ENCODE measurements at regions not wholly inside any gene's neighbourhood (a gene's known extent, or its start where the extent isn't known, plus 50 kb on each side); places are given as distances from the start of the nearest gene placed in this dataset.

DNA sequence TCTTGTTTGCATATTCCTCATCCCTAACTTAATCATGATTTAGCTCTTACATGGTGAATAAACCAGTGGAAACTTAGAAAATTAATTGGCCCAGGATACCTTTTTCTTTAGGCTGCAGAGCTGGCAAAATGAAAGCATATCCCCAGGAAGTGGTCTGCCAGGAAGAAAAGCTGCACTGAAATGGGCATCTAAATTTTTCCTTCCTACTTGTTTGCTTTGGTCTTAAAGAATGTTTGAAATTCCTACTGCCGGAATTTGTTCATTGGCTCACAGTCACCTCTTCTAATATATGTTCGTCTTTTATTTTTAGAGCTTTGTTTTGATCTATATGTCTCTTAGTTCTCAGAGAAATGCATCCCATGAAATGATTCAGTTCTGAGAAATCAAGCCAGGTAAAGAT, 113.2 kb upstream of the ELL2 start:
- DNase-seq (ENCODE audit: low spot score in 2 of 2), result no peak
- no peak overlapping the region for H3K27ac Mint-ChIP-seq
- H3K4me3 Mint-ChIP-seq, result no peak overlapping the region

DNA sequence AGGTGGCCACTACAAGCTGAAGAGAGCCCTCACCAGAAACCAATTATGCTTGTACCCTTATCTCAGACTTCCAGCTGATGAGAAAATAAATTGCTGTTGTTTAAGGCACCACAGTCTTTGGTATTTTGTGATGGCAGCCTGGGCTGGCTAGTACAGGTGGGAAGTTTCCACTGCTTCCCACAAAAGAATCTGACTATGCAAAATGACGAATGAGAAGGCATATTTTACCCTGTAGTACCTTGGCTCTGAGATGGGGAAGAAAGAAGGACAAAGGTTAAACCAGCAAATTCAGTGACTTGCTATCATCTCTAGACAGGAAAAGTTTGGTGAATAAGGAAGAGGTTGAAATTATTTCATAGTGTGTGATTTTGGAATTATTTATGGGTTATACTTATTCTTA, 112.8 kb upstream of the ELL2 start:
- ATAC-seq (ENCODE audit: low read depth) (no peak), DNase-seq (ENCODE audit: low spot score in 2 of 2) (no peak)
- Mint-ChIP-seq H3K9me3 (no peaks in the 10 kb centered on the region), H3K27me3 (no peaks in the 10 kb centered on the region), H3K4me1 (no peaks in the 10 kb centered on the region), H3K4me3 (no peak overlapping the region), H3K36me3 (no peaks in the 10 kb centered on the region), H3K27ac (no peak overlapping the region)

More for the DNA sequence above, 113.2 kb upstream of the ELL2 start:
- Mint-ChIP-seq H3K27me3 (no peaks in the 10 kb centered on the region), H3K4me1 (no peaks in the 10 kb centered on the region), H3K36me3 (no peaks in the 10 kb centered on the region), H3K9me3 (no peaks in the 10 kb centered on the region)
- ATAC-seq (ENCODE audit: low read depth), result no peak

DNA sequence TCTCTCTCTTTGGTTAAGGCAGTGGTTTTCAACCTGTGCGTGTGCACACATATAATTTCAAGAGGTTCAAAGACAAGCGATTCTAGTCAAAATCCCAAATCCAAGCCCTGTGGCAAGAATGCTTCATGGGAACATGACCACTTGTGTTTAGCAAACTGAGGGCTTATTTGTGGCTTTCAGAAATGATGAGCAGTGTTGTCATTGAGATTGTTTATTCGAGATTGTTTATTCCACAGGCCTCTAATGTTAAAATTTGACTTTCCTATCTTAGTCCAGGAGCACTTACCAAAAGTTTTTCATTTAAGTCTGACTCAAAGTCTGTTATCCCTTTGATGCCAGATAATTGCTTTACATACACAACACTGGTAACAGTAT, 111.1 kb upstream of the ELL2 start:
- Mint-ChIP-seq H3K4me3 (no peak overlapping the region), H3K27ac (no peak overlapping the region), H3K27me3 (no peaks in the 10 kb centered on the region), H3K4me1 (no peaks in the 10 kb centered on the region), H3K36me3 (no peaks in the 10 kb centered on the region), H3K9me3 (no peaks in the 10 kb centered on the region)
- ATAC-seq (ENCODE audit: low read depth) (no peak), DNase-seq (ENCODE audit: low spot score in 2 of 2) (no peak)

DNA sequence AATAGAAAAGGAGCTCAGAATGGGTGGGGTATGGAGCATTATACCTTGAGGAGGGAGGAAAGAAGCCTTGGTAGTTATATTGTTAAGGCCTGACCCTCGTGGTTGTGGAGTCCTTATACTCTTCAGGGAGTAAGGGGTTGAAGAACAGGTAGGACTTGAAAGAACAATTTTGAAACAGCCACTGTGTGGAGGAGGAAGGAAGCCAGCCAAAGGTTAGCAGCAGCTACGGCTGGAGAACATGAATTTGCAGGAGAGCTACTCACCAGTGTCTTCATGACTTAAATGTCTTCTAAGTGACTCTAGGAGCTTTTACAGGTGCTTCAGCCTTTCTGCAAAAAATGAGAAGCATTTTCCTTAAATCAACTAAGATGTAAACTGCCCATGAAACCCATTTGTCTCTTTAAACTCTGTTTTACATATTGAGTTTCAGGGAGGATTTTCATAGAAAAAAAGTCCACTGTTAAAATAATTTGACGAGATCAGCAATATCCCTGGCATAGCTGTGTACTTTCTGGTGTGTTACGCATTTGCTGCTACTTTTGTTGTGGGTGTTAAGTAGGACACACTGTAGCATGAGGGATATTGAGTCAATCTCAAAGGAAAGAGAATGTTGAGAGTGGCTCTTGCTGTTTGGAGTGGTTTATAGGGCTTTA, 110.6 kb upstream of the ELL2 start:
- ATAC-seq (ENCODE audit: low read depth), result no peak
- H3K4me3 Mint-ChIP-seq, result no peak overlapping the region
- H3K4me1 Mint-ChIP-seq, result no peaks in the 10 kb centered on the region
- H3K36me3 Mint-ChIP-seq, result no peaks in the 10 kb centered on the region
- no peak for DNase-seq (ENCODE audit: low spot score in 2 of 2)
- no peaks in the 10 kb centered on the region for H3K9me3 Mint-ChIP-seq
- H3K27ac Mint-ChIP-seq, result no peak overlapping the region
- H3K27me3 Mint-ChIP-seq, result no peaks in the 10 kb centered on the region

DNA sequence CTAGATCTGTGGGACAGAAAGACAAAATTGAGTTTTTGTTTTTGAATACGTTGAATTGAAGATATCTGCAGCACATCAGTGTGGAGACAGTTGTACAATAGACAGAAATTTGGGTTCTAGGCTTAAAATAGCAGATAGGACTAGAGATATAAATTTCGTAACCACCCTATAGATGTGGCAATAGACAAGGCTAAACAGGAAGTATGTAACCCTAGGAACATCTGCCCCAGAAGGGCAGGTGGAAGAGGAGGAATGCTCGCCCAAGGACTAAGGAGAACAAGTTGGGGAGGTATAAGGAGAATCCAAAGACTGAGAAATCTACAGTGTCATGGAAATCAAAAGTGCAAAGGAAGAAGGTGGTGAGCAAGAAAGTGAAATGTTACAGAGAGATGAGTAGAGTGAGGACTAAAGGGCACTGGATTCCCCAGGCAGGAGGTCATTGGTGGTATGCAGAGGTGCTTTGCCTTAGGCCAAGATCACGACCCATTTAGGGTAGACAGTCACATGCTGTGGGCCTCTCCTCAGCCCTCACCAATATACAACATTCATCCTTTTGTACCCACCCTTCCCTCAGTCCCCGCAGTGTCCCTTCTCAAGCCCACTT, 109.1 kb upstream of the ELL2 start:
- ATAC-seq (ENCODE audit: low read depth) (no peak), DNase-seq (ENCODE audit: low spot score in 2 of 2) (no peak)
- Mint-ChIP-seq H3K4me1 (no peaks in the 10 kb centered on the region), H3K9me3 (no peaks in the 10 kb centered on the region), H3K4me3 (no peak overlapping the region), H3K36me3 (no peaks in the 10 kb centered on the region), H3K27me3 (no peaks in the 10 kb centered on the region), H3K27ac (no peak overlapping the region)

DNA sequence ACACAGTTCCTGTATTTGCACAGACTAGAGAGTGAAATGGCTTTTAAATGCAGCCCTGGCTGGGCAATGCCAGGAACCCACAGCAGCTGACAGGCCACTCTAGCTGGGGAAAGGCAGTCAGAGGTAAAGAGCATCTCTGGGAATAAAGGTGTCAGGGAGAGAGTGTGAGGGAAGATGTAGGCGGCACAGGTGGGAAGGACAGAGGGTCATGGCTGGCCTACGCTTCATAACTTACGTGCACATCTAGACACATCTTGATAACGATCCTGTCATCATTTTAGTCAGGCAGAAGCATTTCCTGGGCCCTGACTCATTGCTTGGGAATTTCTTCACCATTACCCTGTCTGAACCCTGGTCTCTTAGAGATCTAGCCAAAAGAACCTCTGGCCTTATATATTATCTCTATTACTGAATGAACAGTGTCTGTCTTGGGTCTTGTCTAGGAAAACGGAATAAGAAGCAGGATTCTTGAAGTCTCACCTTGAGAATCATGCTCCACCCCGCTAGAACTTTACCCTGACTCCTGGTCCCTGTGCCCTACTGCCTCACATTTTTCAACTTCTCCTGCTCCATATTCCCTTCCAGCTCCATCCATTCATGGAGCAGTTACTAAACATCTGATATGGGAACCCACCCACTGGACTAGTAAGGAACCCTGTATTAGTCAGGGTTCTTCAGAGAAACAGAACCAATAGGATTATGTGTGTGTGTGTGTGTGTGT, 106.4 kb upstream of the ELL2 start:
- H3K36me3 Mint-ChIP-seq, result no peaks in the 10 kb centered on the region
- no peak overlapping the region for H3K4me3 Mint-ChIP-seq
- H3K27ac Mint-ChIP-seq, result no peak overlapping the region
- no peaks in the 10 kb centered on the region for H3K9me3 Mint-ChIP-seq
- no peaks in the 10 kb centered on the region for H3K4me1 Mint-ChIP-seq
- no peaks in the 10 kb centered on the region for H3K27me3 Mint-ChIP-seq
- DNase-seq (ENCODE audit: low spot score in 2 of 2) (no peak), ATAC-seq (ENCODE audit: low read depth) (no peak)

DNA sequence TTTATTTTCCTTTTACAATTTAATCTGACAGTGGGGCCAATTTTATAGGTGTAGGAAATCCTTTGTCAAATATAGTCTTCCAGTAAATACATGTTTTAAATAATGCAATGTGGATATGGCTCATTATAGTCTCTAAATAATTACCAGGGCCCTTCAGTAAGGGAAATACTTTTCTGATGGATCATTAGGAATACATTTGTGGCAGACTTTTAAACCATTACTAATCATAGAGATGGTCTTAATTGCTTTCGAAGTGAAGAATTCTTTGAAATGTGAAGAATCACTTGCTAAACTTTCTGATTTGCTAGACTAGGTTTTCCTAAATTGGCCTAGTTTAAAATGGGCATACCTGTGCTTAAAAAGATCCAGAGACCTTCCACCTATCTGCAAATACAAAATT, 105.6 kb upstream of the ELL2 start:
- no peaks in the 10 kb centered on the region for H3K9me3 Mint-ChIP-seq
- no peak for DNase-seq (ENCODE audit: low spot score in 2 of 2)
- ATAC-seq (ENCODE audit: low read depth), result no peak
- no peaks in the 10 kb centered on the region for H3K36me3 Mint-ChIP-seq
- no peaks in the 10 kb centered on the region for H3K4me1 Mint-ChIP-seq
- H3K27ac Mint-ChIP-seq, result no peak overlapping the region
- H3K4me3 Mint-ChIP-seq, result no peak overlapping the region
- H3K27me3 Mint-ChIP-seq, result no peaks in the 10 kb centered on the region

DNA sequence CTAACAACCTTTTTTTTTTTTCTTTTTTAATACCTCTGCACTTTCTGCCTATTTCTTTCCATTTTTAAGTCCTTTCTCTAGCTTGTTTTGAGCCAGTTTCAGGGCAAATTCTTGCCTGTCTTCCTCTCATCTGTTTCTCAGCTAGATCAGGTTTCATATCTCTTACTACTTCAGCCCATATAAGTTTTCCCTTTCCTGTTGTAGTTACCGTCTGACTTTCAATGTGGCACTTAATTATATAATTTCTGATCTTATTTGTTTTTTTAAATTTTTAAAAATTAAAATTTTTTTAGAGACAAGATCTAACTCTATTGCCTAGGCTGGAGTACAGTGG, 104.7 kb upstream of the ELL2 start:
- no peaks in the 10 kb centered on the region for H3K27me3 Mint-ChIP-seq
- no peaks in the 10 kb centered on the region for H3K36me3 Mint-ChIP-seq
- H3K27ac Mint-ChIP-seq, result no peak overlapping the region
- no peaks in the 10 kb centered on the region for H3K4me1 Mint-ChIP-seq
- ATAC-seq (ENCODE audit: low read depth) (no peak), DNase-seq (ENCODE audit: low spot score in 2 of 2) (no peak)
- no peak overlapping the region for H3K4me3 Mint-ChIP-seq
- H3K9me3 Mint-ChIP-seq, result no peaks in the 10 kb centered on the region

DNA sequence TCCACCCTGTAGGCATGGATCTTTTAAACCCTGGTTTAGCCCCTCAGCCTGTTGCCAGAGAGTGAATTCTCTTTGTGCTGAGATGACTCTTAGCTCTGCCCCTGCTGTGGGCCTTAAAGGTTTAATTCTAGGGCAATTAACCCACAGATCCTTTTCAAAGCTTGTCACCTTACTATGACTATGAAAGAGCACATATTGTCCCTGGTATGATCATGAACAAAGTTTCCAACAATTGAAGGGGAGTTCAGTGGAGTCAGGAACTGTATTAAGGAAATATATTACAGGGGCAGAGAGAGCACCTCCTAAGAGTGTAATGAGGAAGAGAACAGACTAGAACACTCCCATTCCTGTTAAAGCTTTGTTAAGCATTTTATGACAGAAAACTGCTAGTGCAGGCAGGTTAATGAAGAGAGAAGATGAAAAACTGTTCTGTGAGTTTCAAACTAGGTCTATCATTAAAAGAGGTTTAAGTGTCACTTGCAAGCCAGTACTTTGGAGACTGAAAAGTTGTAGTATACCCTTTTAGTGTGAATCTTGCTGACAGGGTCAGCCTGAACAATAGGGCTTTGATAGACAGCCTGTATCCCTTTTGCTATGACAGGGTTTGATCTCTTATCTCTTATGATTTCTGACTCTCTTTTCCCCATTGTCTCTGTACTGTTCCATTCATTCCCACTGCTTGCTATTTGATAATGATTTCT, 104.2 kb upstream of the ELL2 start:
- Mint-ChIP-seq H3K27me3 (no peaks in the 10 kb centered on the region), H3K27ac (no peak overlapping the region), H3K4me3 (no peak overlapping the region), H3K36me3 (no peaks in the 10 kb centered on the region), H3K4me1 (no peaks in the 10 kb centered on the region), H3K9me3 (no peaks in the 10 kb centered on the region)
- no peak for DNase-seq (ENCODE audit: low spot score in 2 of 2)
- ATAC-seq (ENCODE audit: low read depth), result no peak

DNA sequence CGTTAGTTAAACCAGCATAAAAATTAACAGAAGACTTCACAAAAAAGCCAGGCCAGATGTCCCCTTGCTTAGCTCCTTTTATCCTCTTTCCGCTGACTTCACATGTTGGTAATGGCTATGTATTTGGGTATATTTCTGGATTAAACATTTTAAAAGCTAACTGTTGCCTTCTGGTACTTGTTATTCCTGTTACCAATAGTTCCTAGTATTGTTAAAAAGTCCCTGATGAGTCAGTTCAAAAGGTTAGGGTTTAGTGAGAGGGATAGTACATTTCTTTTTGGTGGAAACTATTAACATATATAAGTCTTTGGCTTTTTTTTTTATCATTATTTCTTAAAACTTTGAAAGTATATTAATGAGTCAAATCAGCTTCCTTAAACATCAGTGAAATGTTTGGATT, 103.2 kb upstream of the ELL2 start:
- Mint-ChIP-seq H3K27me3 (no peaks in the 10 kb centered on the region), H3K4me3 (no peak overlapping the region), H3K27ac (no peak overlapping the region), H3K36me3 (no peaks in the 10 kb centered on the region), H3K4me1 (no peaks in the 10 kb centered on the region), H3K9me3 (no peaks in the 10 kb centered on the region)
- DNase-seq (ENCODE audit: low spot score in 2 of 2) (no peak), ATAC-seq (ENCODE audit: low read depth) (no peak)

DNA sequence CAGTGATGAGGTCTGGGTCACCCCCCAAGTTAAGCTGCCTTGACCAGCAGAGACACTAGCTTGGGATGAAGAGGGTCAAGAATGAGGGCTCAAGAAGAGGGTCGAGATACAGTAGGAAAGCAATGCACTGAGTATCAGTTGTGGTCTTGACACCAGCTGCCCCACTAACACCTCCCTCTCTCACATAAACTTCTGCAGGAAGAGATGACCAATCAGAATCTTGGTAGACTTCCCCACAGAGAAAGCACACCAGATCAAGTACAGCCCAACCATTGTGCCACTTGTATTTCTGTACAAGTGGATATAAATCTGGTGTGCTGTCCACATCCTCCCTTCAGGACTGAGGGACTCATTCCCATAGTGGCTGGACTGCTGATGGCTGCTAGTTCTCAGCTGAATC, 101.2 kb upstream of the ELL2 start:
- Mint-ChIP-seq H3K36me3 (no peaks in the 10 kb centered on the region), H3K27ac (no peak overlapping the region), H3K4me3 (no peak overlapping the region), H3K4me1 (no peaks in the 10 kb centered on the region), H3K9me3 (no peaks in the 10 kb centered on the region), H3K27me3 (no peaks in the 10 kb centered on the region)
- ATAC-seq (ENCODE audit: low read depth) (no peak), DNase-seq (ENCODE audit: low spot score in 2 of 2) (no peak)

DNA sequence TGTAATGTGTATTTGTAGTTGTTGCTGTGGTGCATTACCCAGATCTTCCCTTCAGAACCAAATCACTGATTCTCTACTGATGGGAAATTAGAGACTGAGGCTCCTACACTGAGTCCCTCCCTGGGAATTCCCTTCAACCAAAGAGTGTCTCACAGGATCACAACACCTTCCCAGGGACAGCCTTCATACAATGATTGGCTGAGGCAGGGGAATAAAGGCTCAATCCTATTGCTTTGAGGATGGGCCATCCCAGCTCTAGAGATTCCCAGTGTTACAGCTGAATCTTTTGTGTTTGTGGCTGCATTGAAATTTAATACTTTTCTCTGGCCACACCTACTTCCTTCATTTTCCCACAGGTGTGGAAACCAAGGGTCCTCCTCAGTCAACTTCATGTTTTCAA, 96.4 kb upstream of the ELL2 start:
- H3K4me3 Mint-ChIP-seq, result no peak overlapping the region
- no peak overlapping the region for H3K27ac Mint-ChIP-seq
- no peaks in the 10 kb centered on the region for H3K36me3 Mint-ChIP-seq
- H3K9me3 Mint-ChIP-seq, result no peaks in the 10 kb centered on the region
- DNase-seq (ENCODE audit: low spot score in 2 of 2) (no peak), ATAC-seq (ENCODE audit: low read depth) (no peak)
- no peaks in the 10 kb centered on the region for H3K27me3 Mint-ChIP-seq
- no peaks in the 10 kb centered on the region for H3K4me1 Mint-ChIP-seq

DNA sequence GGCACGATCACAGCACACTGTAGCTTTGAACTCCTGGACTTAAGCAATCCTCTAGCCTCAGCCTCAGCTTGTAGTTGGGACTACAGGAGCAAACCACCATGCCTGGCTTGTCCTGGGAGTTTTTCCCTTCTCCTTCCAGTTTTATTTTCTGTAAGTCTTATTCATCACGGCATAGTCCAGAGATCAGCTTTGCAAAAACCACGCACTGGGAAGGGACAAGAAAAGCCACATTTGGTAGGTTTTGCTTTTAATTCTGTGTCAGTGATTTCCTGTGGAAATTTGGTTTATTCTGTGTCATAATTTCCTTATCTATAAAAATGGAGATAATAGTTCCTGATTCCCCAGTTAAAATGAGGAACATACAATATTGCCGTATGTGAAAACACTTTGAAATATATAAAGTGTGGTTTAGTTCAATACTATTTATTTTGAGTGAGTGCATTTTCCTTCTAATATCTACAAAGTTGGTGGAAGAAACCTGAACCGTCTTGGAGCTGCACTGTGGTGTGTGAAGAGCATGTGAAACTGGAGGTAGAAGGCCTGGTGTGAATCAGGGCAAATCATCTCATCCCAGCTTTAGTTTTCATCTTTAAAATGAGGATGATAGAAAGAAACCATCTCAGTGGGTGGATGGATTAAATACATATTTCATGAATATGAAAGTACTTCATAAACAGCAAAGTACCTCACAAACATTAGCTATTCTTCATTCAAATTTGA, 92.8 kb upstream of the ELL2 start:
- H3K4me3 Mint-ChIP-seq, result no peak overlapping the region
- no peak for ATAC-seq (ENCODE audit: low read depth)
- H3K4me1 Mint-ChIP-seq, result no peaks in the 10 kb centered on the region

More for the DNA sequence above, 92.8 kb upstream of the ELL2 start:
- no peak for DNase-seq (ENCODE audit: low spot score in 2 of 2)
- Mint-ChIP-seq H3K27ac (no peak overlapping the region), H3K36me3 (peaks cover 2% of the 10 kb centered on the region), H3K9me3 (peaks cover 5% of the 10 kb centered on the region), H3K27me3 (no peaks in the 10 kb centered on the region)

All from memory B cell (primary cell).